ENCODE measurements at regions not wholly inside any gene's neighbourhood (a gene's known extent, or its start where the extent isn't known, plus 50 kb on each side); places are given as distances from the start of the nearest gene placed in this dataset.

DNA sequence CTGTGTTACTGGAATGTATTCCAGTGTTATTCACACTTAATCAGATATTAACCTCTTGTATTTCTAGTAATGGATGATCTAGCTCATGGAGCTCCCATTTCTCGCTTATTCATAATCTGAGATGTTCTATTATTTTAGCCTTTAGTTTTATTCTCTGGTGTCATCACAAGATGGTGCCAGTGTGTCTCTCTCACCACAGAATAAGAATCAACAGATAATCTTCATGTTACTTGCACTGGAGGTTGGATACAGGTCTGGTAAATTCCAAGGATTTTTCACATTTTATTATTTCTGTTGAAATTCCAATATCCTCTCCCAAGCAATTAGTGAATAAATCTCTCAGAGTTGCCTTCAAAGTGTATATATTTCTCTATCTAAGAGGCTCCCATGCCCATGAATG, 74.6 kb downstream of the CASP12 start:
- TF ChIP-seq, protein P1, sequence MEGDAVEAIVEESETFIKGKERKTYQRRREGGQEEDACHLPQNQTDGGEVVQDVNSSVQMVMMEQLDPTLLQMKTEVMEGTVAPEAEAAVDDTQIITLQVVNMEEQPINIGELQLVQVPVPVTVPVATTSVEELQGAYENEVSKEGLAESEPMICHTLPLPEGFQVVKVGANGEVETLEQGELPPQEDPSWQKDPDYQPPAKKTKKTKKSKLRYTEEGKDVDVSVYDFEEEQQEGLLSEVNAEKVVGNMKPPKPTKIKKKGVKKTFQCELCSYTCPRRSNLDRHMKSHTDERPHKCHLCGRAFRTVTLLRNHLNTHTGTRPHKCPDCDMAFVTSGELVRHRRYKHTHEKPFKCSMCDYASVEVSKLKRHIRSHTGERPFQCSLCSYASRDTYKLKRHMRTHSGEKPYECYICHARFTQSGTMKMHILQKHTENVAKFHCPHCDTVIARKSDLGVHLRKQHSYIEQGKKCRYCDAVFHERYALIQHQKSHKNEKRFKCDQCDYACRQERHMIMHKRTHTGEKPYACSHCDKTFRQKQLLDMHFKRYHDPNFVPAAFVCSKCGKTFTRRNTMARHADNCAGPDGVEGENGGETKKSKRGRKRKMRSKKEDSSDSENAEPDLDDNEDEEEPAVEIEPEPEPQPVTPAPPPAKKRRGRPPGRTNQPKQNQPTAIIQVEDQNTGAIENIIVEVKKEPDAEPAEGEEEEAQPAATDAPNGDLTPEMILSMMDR (IDR thresholded peaks at IDR 0.05; ENCODE audit: low read depth, low read length): no peak
- TF ChIP-seq POLR2A (IDR thresholded peaks at IDR 0.05; ENCODE audit: extremely low read depth, insufficient read length): no peak
